BLaER1 treated with 17β-estradiol and CSF1 and Interleukin-3, amounts not matched to agents 10 nM and 100 nM (cell line): ENCODE measurements at regions not wholly inside any gene's neighbourhood (a gene's known extent, or its start where the extent isn't known, plus 50 kb on each side); places are given as distances from the start of the nearest gene placed in this dataset.

Experiments
- H3K27ac ChIP-seq, 11 experiments: shearing (Covaris generic); formaldehyde crosslinking; 2 replicates each; pipeline ENCODE4 v1.8.1; 2022
- H3K27me3 ChIP-seq, 11 experiments: shearing (Covaris generic); formaldehyde crosslinking; 2 replicates each; pipeline ENCODE4 v1.8.1; 2022
- H3K36me3 ChIP-seq, 11 experiments: shearing (Covaris generic); formaldehyde crosslinking; 2 replicates each; pipeline ENCODE4 v1.8.1; 2022
- H3K4me1 ChIP-seq, 10 experiments: shearing (Covaris generic); formaldehyde crosslinking; 2 replicates each; pipeline ENCODE4 v1.8.1; 2022
- H3K4me2 ChIP-seq, 11 experiments: shearing (Covaris generic); formaldehyde crosslinking; 2 replicates each; pipeline ENCODE4 v1.8.1; 2022
- H3K4me3 ChIP-seq, 10 experiments: shearing (Covaris generic); formaldehyde crosslinking; 2 replicates each; pipeline ENCODE4 v1.8.1; 2022
- H3K9ac ChIP-seq, 11 experiments: shearing (Covaris generic); formaldehyde crosslinking; 2 replicates each; pipeline ENCODE4 v1.8.1; 2022
- H3K9me3 ChIP-seq, 11 experiments: shearing (Covaris generic); formaldehyde crosslinking; replicated peaks in 1 of 11; 2 replicates each; pipeline ENCODE4 v1.8.1; 2022
- H4K20me1 ChIP-seq, 11 experiments: shearing (Covaris generic); formaldehyde crosslinking; 2 replicates each; pipeline ENCODE4 v1.8.1; 2022
- Cebpa-rat ChIP-seq, 11 experiments: shearing (Covaris generic); IDR thresholded peaks; 2 replicates each; pipeline ENCODE4 v1.8.1; 2022

DNA sequence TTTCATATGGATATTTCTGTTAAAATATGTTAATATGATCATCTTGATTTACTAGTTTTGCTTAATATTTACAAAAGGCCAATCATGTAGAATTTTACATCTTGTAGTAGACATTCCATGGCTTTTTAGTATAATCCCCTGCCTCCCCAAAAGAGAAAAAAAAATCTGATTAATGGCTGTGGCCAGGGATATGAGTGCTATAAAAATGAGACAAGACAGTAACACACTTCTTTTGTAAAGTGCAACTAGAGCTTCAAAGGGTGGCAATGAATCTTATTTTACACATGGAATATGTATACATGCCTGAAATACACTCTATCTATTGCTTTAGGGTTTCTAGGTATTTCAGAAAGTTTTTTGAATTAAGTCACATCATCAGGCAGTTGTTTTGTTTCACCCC is 112.2 kb upstream of the NANOGP8 start:
- no peaks in the 10 kb centered on the region for H3K27me3 ChIP-seq
- no peaks in the 10 kb centered on the region for H3K4me1 ChIP-seq
- H4K20me1 ChIP-seq: no peaks in the 10 kb centered on the region
- peaks cover under 1 to 5% (median 3%) of the 10 kb centered on the region in 11 experiments; a peak in 21 of 22 replicates for H3K9me3 ChIP-seq
- no peak overlapping the region for H3K4me2 ChIP-seq
- no peak overlapping the region for H3K4me3 ChIP-seq
- no peak for TF ChIP-seq Cebpa-rat (IDR thresholded peaks at IDR 0.05)
- no peak overlapping the region for H3K9ac ChIP-seq
- H3K36me3 ChIP-seq: no peaks in the 10 kb centered on the region
- H3K27ac ChIP-seq: no peak overlapping the region

DNA sequence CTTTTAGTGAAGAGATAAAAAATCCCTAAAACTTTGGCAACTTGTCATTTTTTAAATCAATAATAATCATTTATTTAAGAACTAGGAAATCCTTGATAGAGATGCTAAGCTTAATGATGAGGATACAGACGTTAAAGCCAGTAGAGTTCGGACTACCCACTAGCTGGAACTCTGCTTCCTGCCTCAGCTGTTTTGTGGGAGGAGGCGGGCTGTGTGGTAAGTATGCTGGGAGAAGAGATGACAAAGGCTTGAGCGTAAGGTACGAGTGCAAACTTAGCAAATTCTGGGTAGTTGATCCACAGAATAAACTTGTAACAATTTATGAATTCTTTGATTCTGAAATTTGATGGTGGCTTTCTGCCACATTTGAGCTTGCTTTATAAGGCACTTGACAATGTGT is 111.2 kb upstream of the NANOGP8 start:
- H3K9ac ChIP-seq: no peak overlapping the region
- no peaks in the 10 kb centered on the region for H3K4me1 ChIP-seq
- no peak overlapping the region for H3K4me2 ChIP-seq

DNA sequence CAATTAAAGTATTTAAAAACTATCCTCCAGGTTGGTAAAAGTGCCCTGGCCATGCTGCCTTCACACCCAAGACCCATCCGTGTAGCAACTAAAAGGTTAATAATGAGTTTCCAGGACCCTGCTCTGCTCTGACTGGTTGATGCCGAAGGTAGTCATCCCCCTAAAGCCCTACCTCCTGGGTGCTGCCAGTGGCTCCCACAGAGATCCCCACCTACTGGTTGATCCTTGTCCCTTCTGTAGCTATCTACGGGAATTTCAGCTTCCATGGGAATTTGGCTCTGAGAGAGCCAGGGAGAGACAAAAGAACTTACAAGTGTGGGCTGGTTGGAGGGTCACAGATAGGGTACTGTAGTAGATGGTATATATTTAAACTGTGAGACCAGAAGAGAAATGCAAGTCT is 110.6 kb upstream of the NANOGP8 start:
- Histone ChIP-seq H3K4me2 (no peak overlapping the region), H3K9me3 (peaks cover 13 to 22% (median 18%) of the 10 kb centered on the region in 11 experiments), H3K36me3 (peaks cover 0 to 7% (median 0%) of the 10 kb centered on the region in 11 experiments; a peak in 2 of 22 replicates), H3K4me3 (no peak overlapping the region), H3K27me3 (no peaks in the 10 kb centered on the region), H3K9ac (no peak overlapping the region), H4K20me1 (no peaks in the 10 kb centered on the region), H3K27ac (no peak overlapping the region), H3K4me1 (no peaks in the 10 kb centered on the region)
- no peak for TF ChIP-seq Cebpa-rat (IDR thresholded peaks at IDR 0.05)

More for the DNA sequence above, 111.2 kb upstream of the NANOGP8 start:
- peaks cover 0 to 7% (median 0%) of the 10 kb centered on the region in 11 experiments; a peak in 2 of 22 replicates for H3K36me3 ChIP-seq
- H3K27me3 ChIP-seq: no peaks in the 10 kb centered on the region
- H3K27ac ChIP-seq: no peak overlapping the region
- H3K9me3 ChIP-seq: peaks cover 11 to 16% (median 13%) of the 10 kb centered on the region in 11 experiments
- H4K20me1 ChIP-seq: no peaks in the 10 kb centered on the region
- no peak for TF ChIP-seq Cebpa-rat (IDR thresholded peaks at IDR 0.05)
- H3K4me3 ChIP-seq: no peak overlapping the region

DNA sequence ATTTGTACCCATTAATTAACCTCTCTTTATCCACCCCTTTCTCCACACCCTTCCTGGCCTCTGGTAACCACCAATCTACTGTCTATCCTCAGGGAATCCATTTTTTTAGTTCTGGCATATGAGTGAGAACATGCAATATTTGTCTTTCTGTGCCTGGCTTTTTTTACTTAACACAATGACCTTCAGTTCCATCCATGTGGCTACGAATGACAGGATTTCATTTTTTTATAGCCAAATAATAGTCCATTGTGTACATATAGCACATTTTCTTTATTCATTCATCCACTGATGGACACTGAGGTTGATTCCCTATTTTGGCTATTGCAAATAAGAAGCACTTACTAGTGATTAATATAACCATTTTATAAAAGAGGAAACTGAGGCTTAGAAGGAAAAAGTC is 109.9 kb upstream of the NANOGP8 start:
- peaks cover 13 to 26% (median 18%) of the 10 kb centered on the region in 11 experiments for H3K9me3 ChIP-seq
- no peaks in the 10 kb centered on the region for H4K20me1 ChIP-seq
- no peak overlapping the region for H3K27ac ChIP-seq
- H3K4me1 ChIP-seq: no peaks in the 10 kb centered on the region
- no peak overlapping the region for H3K4me3 ChIP-seq
- no peak overlapping the region for H3K4me2 ChIP-seq
- no peaks in the 10 kb centered on the region for H3K27me3 ChIP-seq
- H3K36me3 ChIP-seq: peaks cover 0 to 7% (median 0%) of the 10 kb centered on the region in 11 experiments; a peak in 2 of 22 replicates
- no peak for TF ChIP-seq Cebpa-rat (IDR thresholded peaks at IDR 0.05)
- H3K9ac ChIP-seq: no peak overlapping the region

DNA sequence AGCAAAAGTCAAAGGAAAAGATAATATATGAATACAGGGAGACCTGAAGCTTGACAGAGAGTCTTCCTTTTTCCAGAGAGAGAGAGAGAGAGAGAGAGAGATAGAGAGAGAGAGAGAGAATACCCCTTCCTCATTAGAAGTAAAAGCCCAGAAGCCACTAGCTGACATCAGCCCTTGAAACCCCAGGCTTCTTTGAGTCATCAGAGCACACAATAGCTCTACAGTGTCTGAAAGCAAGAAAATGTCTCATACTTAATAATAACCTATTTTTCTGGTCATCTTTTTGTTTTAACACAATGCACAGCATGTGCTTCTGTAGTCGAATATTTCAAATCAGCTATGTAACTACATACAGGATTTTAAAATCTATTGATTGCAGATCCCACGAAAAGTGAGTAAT is 109.2 kb upstream of the NANOGP8 start:
- no peak overlapping the region for H3K27ac ChIP-seq
- peaks cover 0 to 7% (median 0%) of the 10 kb centered on the region in 11 experiments; a peak in 2 of 22 replicates for H3K36me3 ChIP-seq

DNA sequence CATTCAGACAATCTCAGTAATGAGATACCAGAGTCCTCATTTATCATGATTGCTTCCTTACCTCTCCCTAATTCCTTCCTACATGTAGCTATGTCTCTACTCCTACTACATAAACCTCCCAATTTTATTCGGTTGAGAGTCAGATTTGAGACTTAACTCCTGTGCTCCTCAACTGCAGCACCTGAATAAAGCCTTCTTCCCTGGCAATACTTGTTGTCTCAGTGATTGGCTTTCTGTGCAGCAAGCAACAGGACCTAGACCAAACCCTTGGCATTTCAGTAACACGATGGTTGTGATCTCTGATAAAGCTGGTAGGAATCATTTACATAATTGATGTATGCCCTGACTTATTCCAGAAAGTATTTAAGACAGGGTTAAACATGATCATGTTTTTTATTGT is 106.7 kb upstream of the NANOGP8 start:
- no peaks in the 10 kb centered on the region for H3K27me3 ChIP-seq

More for the DNA sequence above, 109.2 kb upstream of the NANOGP8 start:
- Histone ChIP-seq H3K4me2 (no peak overlapping the region), H3K4me1 (no peaks in the 10 kb centered on the region), H4K20me1 (no peaks in the 10 kb centered on the region), H3K27me3 (no peaks in the 10 kb centered on the region), H3K4me3 (no peak overlapping the region), H3K9ac (no peak overlapping the region), H3K9me3 (peaks cover 13 to 26% (median 18%) of the 10 kb centered on the region in 11 experiments)
- no peak for TF ChIP-seq Cebpa-rat (IDR thresholded peaks at IDR 0.05)

DNA sequence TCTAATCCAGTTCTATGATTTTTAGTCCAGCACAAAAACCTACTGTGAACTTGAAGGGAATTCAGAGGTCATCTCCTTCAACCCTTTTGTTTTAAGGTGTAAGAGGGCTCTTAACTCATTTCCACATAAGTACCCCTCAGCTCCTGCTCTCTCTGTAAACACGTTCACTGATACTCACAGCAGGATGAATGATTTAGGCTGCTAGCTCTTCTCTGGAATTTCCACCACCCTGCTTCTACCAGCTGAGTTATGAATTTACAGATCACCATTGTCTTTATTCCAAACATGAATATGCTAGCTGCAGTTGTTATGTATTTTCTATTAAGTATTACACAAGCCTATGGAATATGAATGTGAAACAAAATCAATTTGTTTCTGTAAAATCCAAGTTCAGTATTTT is 101.3 kb upstream of the NANOGP8 start:
- TF ChIP-seq Cebpa-rat (IDR thresholded peaks at IDR 0.05): no peak
- H4K20me1 ChIP-seq: no peaks in the 10 kb centered on the region
- H3K9me3 ChIP-seq: peaks cover 1 to 12% (median 6%) of the 10 kb centered on the region in 11 experiments; a peak in 21 of 22 replicates
- H3K4me3 ChIP-seq: no peak overlapping the region
- no peak overlapping the region for H3K27ac ChIP-seq
- no peak overlapping the region for H3K9ac ChIP-seq
- H3K27me3 ChIP-seq: no peaks in the 10 kb centered on the region
- no peaks in the 10 kb centered on the region for H3K36me3 ChIP-seq
- no peak overlapping the region for H3K4me2 ChIP-seq
- H3K4me1 ChIP-seq: no peaks in the 10 kb centered on the region

More for the DNA sequence above, 106.7 kb upstream of the NANOGP8 start:
- Histone ChIP-seq H4K20me1 (no peaks in the 10 kb centered on the region), H3K4me2 (no peak overlapping the region), H3K9ac (no peak overlapping the region), H3K36me3 (peaks cover 0 to 7% (median 0%) of the 10 kb centered on the region in 11 experiments; a peak in 2 of 22 replicates), H3K9me3 (peaks cover 13 to 26% (median 18%) of the 10 kb centered on the region in 11 experiments), H3K4me3 (no peak overlapping the region), H3K27ac (no peak overlapping the region), H3K4me1 (no peaks in the 10 kb centered on the region)
- TF ChIP-seq Cebpa-rat (IDR thresholded peaks at IDR 0.05): no peak

DNA sequence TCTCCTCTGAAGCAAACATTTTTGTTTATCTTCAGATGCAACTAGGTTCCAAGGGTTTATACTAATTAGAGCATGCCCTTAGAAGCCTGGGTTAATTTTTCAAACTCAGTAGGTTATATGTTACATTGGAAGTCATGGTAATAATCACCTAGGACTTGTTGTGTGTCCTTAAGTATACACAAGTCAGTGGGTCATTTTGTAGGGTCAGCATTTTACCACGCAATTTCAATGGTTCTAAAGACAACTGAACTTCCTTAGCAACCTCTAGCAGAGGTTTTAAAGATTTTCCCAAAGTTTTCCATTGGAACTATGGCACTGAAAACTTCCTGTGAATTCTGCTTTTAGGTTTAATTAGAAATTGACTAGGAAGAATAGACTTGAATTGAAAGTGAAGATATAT is 99.6 kb upstream of the NANOGP8 start:
- Histone ChIP-seq H3K36me3 (no peaks in the 10 kb centered on the region), H3K4me3 (no peak overlapping the region), H3K27me3 (no peaks in the 10 kb centered on the region), H3K4me2 (no peak overlapping the region), H3K9ac (no peak overlapping the region), H3K4me1 (no peaks in the 10 kb centered on the region), H3K27ac (no peak overlapping the region), H4K20me1 (no peaks in the 10 kb centered on the region), H3K9me3 (no peaks in the 10 kb centered on the region)
- TF ChIP-seq Cebpa-rat (IDR thresholded peaks at IDR 0.05): no peak

DNA sequence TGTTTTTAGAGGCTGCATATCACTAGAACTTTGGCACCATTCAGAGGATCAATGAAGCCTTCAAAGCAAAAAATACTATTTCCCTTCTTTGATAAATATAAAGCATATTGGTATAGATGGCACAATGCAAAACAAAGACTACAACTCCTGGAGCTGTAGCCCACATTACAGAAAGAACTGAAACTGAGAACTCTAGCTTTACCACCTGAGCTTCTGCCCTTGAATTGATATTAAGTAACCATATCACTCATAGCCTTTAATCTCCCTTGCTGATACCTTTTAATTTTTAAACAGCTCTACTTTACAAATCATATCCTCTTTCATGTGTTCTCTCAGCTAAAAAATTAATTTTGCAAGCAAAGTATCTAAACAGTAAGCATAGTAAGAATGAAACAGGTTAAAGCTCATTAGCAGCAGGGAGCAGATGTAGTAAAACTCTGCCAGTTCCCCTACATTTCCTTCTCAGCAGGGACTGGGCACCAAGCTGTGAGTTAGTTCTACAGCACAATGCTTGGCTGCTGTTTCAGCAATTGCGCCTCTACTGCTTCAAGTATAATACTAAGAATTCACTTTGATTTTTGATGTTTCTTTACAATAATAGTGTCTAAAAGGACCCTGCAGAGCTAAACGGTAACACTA is 97.9 kb upstream of the NANOGP8 start:
- Histone ChIP-seq H3K4me3 (no peak overlapping the region), H3K36me3 (no peaks in the 10 kb centered on the region), H3K27ac (no peak overlapping the region), H3K4me1 (no peaks in the 10 kb centered on the region), H3K27me3 (no peaks in the 10 kb centered on the region), H3K9me3 (no peaks in the 10 kb centered on the region), H4K20me1 (no peaks in the 10 kb centered on the region), H3K9ac (no peak overlapping the region), H3K4me2 (no peak overlapping the region)
- TF ChIP-seq Cebpa-rat (IDR thresholded peaks at IDR 0.05): no peak

DNA sequence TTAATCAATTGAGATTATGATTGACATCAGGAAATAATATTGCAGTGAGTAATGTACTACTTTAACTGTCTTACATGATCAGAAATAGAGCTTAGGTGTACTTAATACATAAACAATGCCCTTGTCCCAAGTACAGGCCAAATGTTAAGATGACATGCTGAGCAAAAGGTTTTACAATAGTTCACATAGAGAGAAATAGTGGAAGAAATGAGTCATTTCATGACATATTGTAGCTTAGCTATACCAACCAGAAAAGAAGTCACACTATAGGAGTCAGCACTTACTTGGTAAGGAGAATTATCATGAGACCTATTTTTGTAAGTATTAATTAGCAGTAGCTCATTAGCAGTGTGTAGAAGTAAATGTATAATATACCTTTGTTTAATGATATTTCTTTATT is 96.4 kb upstream of the NANOGP8 start:
- H3K27ac ChIP-seq: no peak overlapping the region
- no peaks in the 10 kb centered on the region for H4K20me1 ChIP-seq
- no peak overlapping the region for H3K9ac ChIP-seq
- no peak for TF ChIP-seq Cebpa-rat (IDR thresholded peaks at IDR 0.05)
- no peaks in the 10 kb centered on the region for H3K36me3 ChIP-seq
- no peaks in the 10 kb centered on the region for H3K9me3 ChIP-seq
- H3K27me3 ChIP-seq: no peaks in the 10 kb centered on the region
- no peak overlapping the region for H3K4me3 ChIP-seq
- H3K4me1 ChIP-seq: no peaks in the 10 kb centered on the region
- no peak overlapping the region for H3K4me2 ChIP-seq
